IMR-90 (cell line): ENCODE measurements at regions not wholly inside any gene's neighbourhood (a gene's known extent, or its start where the extent isn't known, plus 50 kb on each side); places are given as distances from the start of the nearest gene placed in this dataset.

Source experiments
- ATAC-seq: fragments of 200-7000 bp; cut with Tn5 transposase; 2 replicates; pipeline ENCODE4 v1.9.1; 2020; ENCODE audit warnings: low read depth, mild to moderate bottlenecking, moderate library complexity
- BruUV-seq: library from RNA; stranded (reverse); fragments of 400-500 nt; replicated peaks from 2 replicates; lab custom pipeline; 2021; lab: Mats Ljungman, UMichigan
- CTCF ChIA-PET: fragments of 300-600 bp; formaldehyde crosslinking; extraction: SDS; loops from one replicate; lab custom pipeline; 2021; ENCODE audit warnings: antibody characterized with exemption; lab: Yijun Ruan, JAX
- POLR2A ChIA-PET: fragments of 300-600 bp; sonication (Branson Sonifier 250); formaldehyde crosslinking; loops from one replicate; lab custom pipeline; 2022; ENCODE audit warnings: antibody characterized with exemption; ENCODE audit not compliant: unreplicated experiment; lab: Charles Lee
- DNase-seq: peaks from one replicate; pipeline ENCODE4 v3.0.0; 2013
- H2AFZ ChIP-seq: replicated peaks from 2 replicates; pipeline ENCODE3; 2013; ENCODE audit warnings: low read length, mild to moderate bottlenecking; ENCODE audit not compliant: poor library complexity
- H2AK5ac ChIP-seq: 2 replicates; pipeline ENCODE4 v1.6.1; 2013; ENCODE audit warnings: low read depth, low read length, inconsistent platforms
- H2AK9ac ChIP-seq: replicated peaks from 2 replicates; pipeline ENCODE3; 2013; ENCODE audit warnings: mild to moderate bottlenecking, low read depth, low read length, moderate library complexity; ENCODE audit not compliant: poor library complexity
- H2BK120ac ChIP-seq: 2 replicates; pipeline ENCODE4 v1.6.1; 2013; ENCODE audit warnings: low read depth, low read length, inconsistent platforms
- H2BK15ac ChIP-seq: 3 replicates; pipeline ENCODE4 v1.6.1; 2013; ENCODE audit warnings: low read depth, low read length, inconsistent platforms
- H2BK20ac ChIP-seq: 2 replicates; pipeline ENCODE4 v1.6.1; 2013; ENCODE audit warnings: low read depth, mild to moderate bottlenecking, inconsistent platforms, low read length, moderate library complexity
- H2BK5ac ChIP-seq: 2 replicates; pipeline ENCODE4 v1.6.1; 2013; ENCODE audit warnings: mild to moderate bottlenecking, low read depth, low read length, inconsistent platforms; ENCODE audit not compliant: poor library complexity, severe bottlenecking
- H3K14ac ChIP-seq: replicated peaks from 2 replicates; pipeline ENCODE4 v1.6.1; 2013; ENCODE audit warnings: low read depth, low read length, inconsistent platforms
- H3K18ac ChIP-seq: 2 replicates; pipeline ENCODE4 v1.6.1; 2013; ENCODE audit warnings: low read depth, low read length, control low read depth
- H3K23ac ChIP-seq: 2 replicates; pipeline ENCODE4 v1.6.1; 2013; ENCODE audit warnings: low read depth, low read length, inconsistent platforms
- H3K27ac ChIP-seq: 2 replicates; pipeline ENCODE4 v1.5.1; 2013; ENCODE audit warnings: mild to moderate bottlenecking, control low read depth, low read length; ENCODE audit not compliant: insufficient read depth
- H3K27me3 ChIP-seq: 2 replicates; pipeline ENCODE4 v1.6.1; 2013; ENCODE audit warnings: low read length; ENCODE audit not compliant: control insufficient read depth, insufficient read depth
- H3K36me3 ChIP-seq: 2 replicates; pipeline ENCODE4 v1.6.1; 2013; ENCODE audit warnings: low read length, mixed read lengths; ENCODE audit not compliant: control insufficient read depth, insufficient read depth
- H3K4ac ChIP-seq: 2 replicates; pipeline ENCODE4 v1.6.1; 2013; ENCODE audit warnings: low read depth, low read length, inconsistent platforms
- H3K4me1 ChIP-seq: 2 replicates; pipeline ENCODE4 v1.6.1; 2013; ENCODE audit warnings: low read length, mixed read lengths; ENCODE audit not compliant: control insufficient read depth, insufficient read depth
- H3K4me2 ChIP-seq: 2 replicates; pipeline ENCODE4 v1.6.1; 2013; ENCODE audit warnings: low read depth, mild to moderate bottlenecking, control low read depth, low read length, moderate library complexity
- H3K4me3 ChIP-seq: 2 replicates; pipeline ENCODE4 v1.5.1; 2013; ENCODE audit warnings: low read depth, mild to moderate bottlenecking, control low read depth, low read length, moderate library complexity; ENCODE audit not compliant: insufficient read depth
- H3K56ac ChIP-seq: 2 replicates; pipeline ENCODE4 v1.6.1; 2013; ENCODE audit warnings: low read length, inconsistent platforms; ENCODE audit not compliant: insufficient read depth; ENCODE audit errors: extremely low read depth
- H3K79me1 ChIP-seq, 2 experiments: 2 replicates each; pipeline ENCODE4 v1.6.1; 2013; ENCODE audit warnings: low read length in 2 of 2, inconsistent platforms in 1 of 2, low read depth in 1 of 2
- H3K9ac ChIP-seq: 2 replicates; pipeline ENCODE4 v1.6.1; 2013; ENCODE audit warnings: low read depth, low read length, control low read depth
- H3K9me1 ChIP-seq: 2 replicates; pipeline ENCODE4 v1.6.1; 2013; ENCODE audit warnings: low read length, inconsistent platforms; ENCODE audit not compliant: insufficient read depth
- H3K9me3 ChIP-seq: 2 replicates; pipeline ENCODE4 v1.6.1; 2013; ENCODE audit warnings: low read length; ENCODE audit not compliant: control insufficient read depth, insufficient read depth
- H4K20me1 ChIP-seq: 2 replicates; pipeline ENCODE4 v1.6.1; 2013; ENCODE audit warnings: low read length, inconsistent platforms; ENCODE audit not compliant: insufficient read depth
- H4K5ac ChIP-seq: 2 replicates; pipeline ENCODE4 v1.6.1; 2013; ENCODE audit warnings: mild to moderate bottlenecking, low read depth, low read length, control low read depth
- H4K8ac ChIP-seq, 2 experiments: 2 replicates each; pipeline ENCODE4 v1.6.1; 2013; ENCODE audit warnings: low read depth in 2 of 2, low read length in 2 of 2, control low read depth in 1 of 2, inconsistent platforms in 1 of 2
- H4K91ac ChIP-seq: 2 replicates; pipeline ENCODE4 v1.6.1; 2013; ENCODE audit warnings: low read depth, low read length, inconsistent platforms; ENCODE audit not compliant: insufficient read depth
- CTCF ChIP-seq: conservative IDR thresholded peaks from 2 replicates; pipeline ENCODE4 v1.5.1; 2012; ENCODE audit warnings: mild to moderate bottlenecking, low read depth, low read length, improper control_type of control experiment
- NFE2L2 ChIP-seq: fragments of 150-350 bp; IDR thresholded peaks from 2 replicates; pipeline ENCODE4 v1.6.1; 2016; ENCODE audit warnings: low read depth, mild to moderate bottlenecking, low read length
- SMC3 ChIP-seq: fragments of 150-350 bp; IDR thresholded peaks from 2 replicates; pipeline ENCODE4 v1.6.1; 2016; ENCODE audit warnings: low read depth, mild to moderate bottlenecking, antibody characterized with exemption, low read length, moderate library complexity
- WGBS, 2 experiments: methylation state at CpG; one replicate each; pipeline versions ENCODE4 v1.1.5 to v1.1.7; 2013; ENCODE audit warnings: missing lambda C conversion rate in 2 of 2; ENCODE audit not compliant: insufficient read length in 1 of 2; ENCODE audit errors: extremely low coverage in 2 of 2; 5-methylcytosine and 5-hydroxymethylcytosine counted together
- dilution Hi-C: fragments of 300-500 bp; cut with HindIII; formaldehyde crosslinking; loops from one replicate; pipeline ENCODE4 v1.14.3; 2018; ENCODE audit warnings: low sequenced_read_pairs; ENCODE audit not compliant: unreplicated experiment
- in situ Hi-C: fragments of 300-500 bp; cut with MboI; formaldehyde crosslinking; loops from 3 replicates; pipeline ENCODE4 v1.14.3; 2019; ENCODE audit warnings: low sequenced_read_pairs, inconsistent platforms, mixed read lengths
- intact Hi-C: fragments of 100-400 bp; cut with micrococcal nuclease; formaldehyde crosslinking; loops from 2 replicates; pipeline ENCODE4 v1.10.0; 2022
- TF ChIP-seq, protein P1 (sequence below): fragments of 150-350 bp; IDR thresholded peaks from 2 replicates; pipeline ENCODE4 v1.6.1; 2016; ENCODE audit warnings: low read depth, mild to moderate bottlenecking, low read length, moderate library complexity, borderline replicate concordance
- TF ChIP-seq, protein P2 (sequence below): fragments of 150-350 bp; IDR thresholded peaks from 2 replicates; pipeline ENCODE4 v1.6.1; 2017; ENCODE audit warnings: mild to moderate bottlenecking, antibody characterized with exemption, low read length, low read depth

GRCh38 chrX:36787752-36788151 lies 220.4 kb upstream of the FAM47C start:
- ChIA-PET POLR2A (no interaction called here), CTCF (no interaction called here)
- Histone ChIP-seq H3K14ac (no peak overlapping the region), H3K4me1 (no peaks in the 10 kb centered on the region), H4K20me1 (no peaks in the 10 kb centered on the region), H4K91ac (no peak overlapping the region), H3K79me1 (no peaks in the 10 kb centered on the region), H3K4me2 (no peak overlapping the region), H4K5ac (no peak overlapping the region), H3K56ac (no peak overlapping the region), H2BK15ac (no peak overlapping the region), H3K36me3 (no peaks in the 10 kb centered on the region), H2AFZ (no peak overlapping the region), H3K4me3 (no peak overlapping the region), H2BK5ac (no peak overlapping the region), H3K27ac (no peak overlapping the region), H2AK5ac (no peak overlapping the region), H3K9ac (no peak overlapping the region), H3K18ac (no peak overlapping the region), H3K23ac (no peak overlapping the region), H3K4ac (no peak overlapping the region), H2BK20ac (no peak overlapping the region), H2BK120ac (no peak overlapping the region), H3K9me1 (no peaks in the 10 kb centered on the region), H3K9me3 (peaks cover 6% of the 10 kb centered on the region), H2AK9ac (no peak overlapping the region), H3K27me3 (peaks cover 2% of the 10 kb centered on the region), H4K8ac (no peak overlapping the region)
- intact Hi-C loops (no loop called here), in situ Hi-C loops (no loop called here), dilution Hi-C loops (no loop called here)
- ATAC-seq, result no peak
- no TSS peak for BruUV-seq
- DNase-seq, result no peak
- WGBS, 2 experiments, result no CpG with 5 or more reads among the region's 2 CpGs
- TF ChIP-seq NFE2L2, result no peak
- no peak for TF ChIP-seq SMC3
- TF ChIP-seq CTCF, result no peak
- TF ChIP-seq, protein P1, sequence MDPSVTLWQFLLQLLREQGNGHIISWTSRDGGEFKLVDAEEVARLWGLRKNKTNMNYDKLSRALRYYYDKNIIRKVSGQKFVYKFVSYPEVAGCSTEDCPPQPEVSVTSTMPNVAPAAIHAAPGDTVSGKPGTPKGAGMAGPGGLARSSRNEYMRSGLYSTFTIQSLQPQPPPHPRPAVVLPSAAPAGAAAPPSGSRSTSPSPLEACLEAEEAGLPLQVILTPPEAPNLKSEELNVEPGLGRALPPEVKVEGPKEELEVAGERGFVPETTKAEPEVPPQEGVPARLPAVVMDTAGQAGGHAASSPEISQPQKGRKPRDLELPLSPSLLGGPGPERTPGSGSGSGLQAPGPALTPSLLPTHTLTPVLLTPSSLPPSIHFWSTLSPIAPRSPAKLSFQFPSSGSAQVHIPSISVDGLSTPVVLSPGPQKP, result no peak
- TF ChIP-seq, protein P2, sequence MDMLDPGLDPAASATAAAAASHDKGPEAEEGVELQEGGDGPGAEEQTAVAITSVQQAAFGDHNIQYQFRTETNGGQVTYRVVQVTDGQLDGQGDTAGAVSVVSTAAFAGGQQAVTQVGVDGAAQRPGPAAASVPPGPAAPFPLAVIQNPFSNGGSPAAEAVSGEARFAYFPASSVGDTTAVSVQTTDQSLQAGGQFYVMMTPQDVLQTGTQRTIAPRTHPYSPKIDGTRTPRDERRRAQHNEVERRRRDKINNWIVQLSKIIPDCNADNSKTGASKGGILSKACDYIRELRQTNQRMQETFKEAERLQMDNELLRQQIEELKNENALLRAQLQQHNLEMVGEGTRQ, result no peak
